Endodermal cell (in vitro differentiated cells): ENCODE measurements at regions not wholly inside any gene's neighbourhood (a gene's known extent, or its start where the extent isn't known, plus 50 kb on each side); places are given as distances from the start of the nearest gene placed in this dataset.
A peak's percentile ranks its signal among the peaks of the same experiment; 100 is the strongest.

Experiments
- DNase-seq: peaks from one replicate; pipeline ENCODE4 v3.0.0-alpha.2; 2017
- H3K27ac ChIP-seq: 2 replicates; pipeline ENCODE4 v1.5.1; 2013; ENCODE audit warnings: mild to moderate bottlenecking, low read depth, low read length, moderate library complexity
- H3K27me3 ChIP-seq: 2 replicates; pipeline ENCODE4 v1.6.1; 2013; ENCODE audit warnings: mild to moderate bottlenecking, low read length, moderate library complexity; ENCODE audit not compliant: insufficient read depth, control insufficient read depth, poor library complexity, severe bottlenecking
- H3K36me3 ChIP-seq: 2 replicates; pipeline ENCODE4 v1.7.0; 2013; ENCODE audit warnings: mild to moderate bottlenecking, low read length, moderate library complexity; ENCODE audit not compliant: control insufficient read depth, insufficient read depth
- H3K4me1 ChIP-seq: one replicate; pipeline ENCODE4 v1.7.0; 2013; ENCODE audit warnings: low read length; ENCODE audit not compliant: control insufficient read depth, insufficient read depth
- H3K4me3 ChIP-seq: 2 replicates; pipeline ENCODE4 v1.5.1; 2013; ENCODE audit warnings: mild to moderate bottlenecking, low read length, moderate library complexity
- H3K9ac ChIP-seq: 2 replicates; pipeline ENCODE4 v1.6.1; 2013; ENCODE audit warnings: mild to moderate bottlenecking, low read length, moderate library complexity; ENCODE audit not compliant: poor library complexity, severe bottlenecking; ENCODE audit errors: extremely low read depth
- H3K9me3 ChIP-seq: 2 replicates; pipeline ENCODE4 v1.6.1; 2013; ENCODE audit warnings: mild to moderate bottlenecking, low read length, moderate library complexity; ENCODE audit not compliant: control insufficient read depth
- H3K27ac Mint-ChIP-seq: 2 replicates; pipeline ENCODE4 v1.8.0; 2020; ENCODE audit warnings: mixed read lengths
- H3K27me3 Mint-ChIP-seq: 2 replicates; pipeline ENCODE4 v1.8.0; 2021; ENCODE audit warnings: mild to moderate bottlenecking, mixed read lengths; ENCODE audit not compliant: insufficient read depth
- H3K36me3 Mint-ChIP-seq: 2 replicates; pipeline ENCODE4 v1.8.0; 2020; ENCODE audit warnings: low read depth, mixed read lengths
- H3K4me1 Mint-ChIP-seq: 2 replicates; pipeline ENCODE4 v1.8.0; 2020; ENCODE audit warnings: mixed read lengths
- H3K4me3 Mint-ChIP-seq: 2 replicates; pipeline ENCODE4 v1.8.0; 2020; ENCODE audit warnings: mild to moderate bottlenecking, moderate library complexity, mixed read lengths
- H3K9me3 Mint-ChIP-seq: 2 replicates; pipeline ENCODE4 v1.8.0; 2020; ENCODE audit warnings: mild to moderate bottlenecking, mixed read lengths
- WGBS, 2 experiments: methylation state at CpG; one replicate each; pipeline versions ENCODE4 v1.1.5 to v1.1.7; 2013; ENCODE audit warnings: missing lambda C conversion rate in 2 of 2, mixed read lengths in 1 of 2; ENCODE audit not compliant: insufficient coverage in 1 of 2, insufficient read length in 1 of 2; 5-methylcytosine and 5-hydroxymethylcytosine counted together
- TF ChIP-seq, protein P1 (sequence below): fragments of 200-600 bp; sonication (generic); conservative IDR thresholded peaks from 2 replicates; pipeline ENCODE4 v1.5.0; 2021; ENCODE audit warnings: antibody characterized with exemption, mild to moderate bottlenecking

DNA sequence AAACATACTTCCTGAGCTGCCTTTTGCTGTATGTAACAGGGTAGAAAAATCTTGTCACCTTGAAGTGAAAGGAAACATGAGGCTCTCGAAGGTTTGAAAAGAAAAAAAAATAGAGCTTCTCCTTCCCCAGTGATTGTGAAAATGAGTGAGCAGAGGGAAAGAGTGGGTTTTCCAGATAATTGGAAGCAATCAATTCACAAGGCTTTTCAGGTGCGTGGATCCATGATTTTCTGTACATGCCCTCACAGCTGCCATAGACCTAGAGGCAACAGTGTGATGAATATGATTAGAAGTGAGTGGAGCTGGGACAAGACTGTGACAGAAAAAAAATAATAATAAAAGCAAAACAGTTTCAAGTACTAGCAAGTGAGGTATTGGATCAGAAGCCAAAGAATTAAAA, 1422.5 kb upstream of the CDH6 start:
- Mint-ChIP-seq H3K4me1 (no peaks in the 10 kb centered on the region), H3K36me3 (no peaks in the 10 kb centered on the region), H3K9me3 (no peaks in the 10 kb centered on the region), H3K4me3 (no peak overlapping the region), H3K27ac (no peak overlapping the region), H3K27me3 (peaks cover 2% of the 10 kb centered on the region)
- Histone ChIP-seq H3K27ac (no peak overlapping the region), H3K4me3 (no peak overlapping the region), H3K4me1 (no peaks in the 10 kb centered on the region), H3K27me3 (no peaks in the 10 kb centered on the region), H3K36me3 (no peaks in the 10 kb centered on the region), H3K9me3 (no peaks in the 10 kb centered on the region), H3K9ac (no peak overlapping the region)
- WGBS, 2 experiments = 91% methylated on average over 2 of the region's 2 CpGs; no CpG with 5 or more reads in 1 of the 2 experiments
- DNase-seq = no peak
- TF ChIP-seq, protein P1, sequence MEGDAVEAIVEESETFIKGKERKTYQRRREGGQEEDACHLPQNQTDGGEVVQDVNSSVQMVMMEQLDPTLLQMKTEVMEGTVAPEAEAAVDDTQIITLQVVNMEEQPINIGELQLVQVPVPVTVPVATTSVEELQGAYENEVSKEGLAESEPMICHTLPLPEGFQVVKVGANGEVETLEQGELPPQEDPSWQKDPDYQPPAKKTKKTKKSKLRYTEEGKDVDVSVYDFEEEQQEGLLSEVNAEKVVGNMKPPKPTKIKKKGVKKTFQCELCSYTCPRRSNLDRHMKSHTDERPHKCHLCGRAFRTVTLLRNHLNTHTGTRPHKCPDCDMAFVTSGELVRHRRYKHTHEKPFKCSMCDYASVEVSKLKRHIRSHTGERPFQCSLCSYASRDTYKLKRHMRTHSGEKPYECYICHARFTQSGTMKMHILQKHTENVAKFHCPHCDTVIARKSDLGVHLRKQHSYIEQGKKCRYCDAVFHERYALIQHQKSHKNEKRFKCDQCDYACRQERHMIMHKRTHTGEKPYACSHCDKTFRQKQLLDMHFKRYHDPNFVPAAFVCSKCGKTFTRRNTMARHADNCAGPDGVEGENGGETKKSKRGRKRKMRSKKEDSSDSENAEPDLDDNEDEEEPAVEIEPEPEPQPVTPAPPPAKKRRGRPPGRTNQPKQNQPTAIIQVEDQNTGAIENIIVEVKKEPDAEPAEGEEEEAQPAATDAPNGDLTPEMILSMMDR = no peak

DNA sequence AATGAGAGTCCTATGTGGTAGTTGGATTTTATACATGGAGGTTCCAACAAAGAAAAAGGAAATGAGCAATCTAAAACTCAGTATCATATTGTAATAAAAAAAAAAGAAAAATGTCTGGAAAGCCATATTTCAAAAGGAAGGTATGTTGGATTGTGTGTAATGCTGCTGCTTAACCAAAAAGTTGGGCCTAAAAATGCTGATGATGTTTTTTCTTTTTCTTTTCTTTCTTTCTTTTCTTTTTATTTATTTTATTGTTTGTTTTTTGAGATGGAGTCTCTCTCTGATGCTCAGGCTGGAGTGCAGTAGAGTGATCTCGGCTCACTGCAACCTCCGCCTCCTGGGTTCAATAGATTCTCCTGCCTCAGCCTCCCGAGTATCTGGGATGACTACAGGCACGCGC, 1424.0 kb upstream of the CDH6 start:
- no peak overlapping the region for H3K4me3 ChIP-seq
- no peak overlapping the region for H3K27ac ChIP-seq
- H3K27me3 Mint-ChIP-seq = peaks cover 4% of the 10 kb centered on the region
- no peak overlapping the region for H3K4me3 Mint-ChIP-seq
- 86 to 89% methylated on average over 3 to 5 of the region's 5 CpGs for WGBS, 2 experiments
- no peaks in the 10 kb centered on the region for H3K27me3 ChIP-seq
- no peak for DNase-seq
- TF ChIP-seq, protein P1 = no peak
- H3K9me3 Mint-ChIP-seq = no peaks in the 10 kb centered on the region
- no peak overlapping the region for H3K9ac ChIP-seq
- no peaks in the 10 kb centered on the region for H3K4me1 Mint-ChIP-seq
- no peak overlapping the region for H3K27ac Mint-ChIP-seq
- H3K36me3 Mint-ChIP-seq = no peaks in the 10 kb centered on the region
- H3K9me3 ChIP-seq = no peaks in the 10 kb centered on the region
- H3K4me1 ChIP-seq = no peaks in the 10 kb centered on the region
- H3K36me3 ChIP-seq = no peaks in the 10 kb centered on the region

DNA sequence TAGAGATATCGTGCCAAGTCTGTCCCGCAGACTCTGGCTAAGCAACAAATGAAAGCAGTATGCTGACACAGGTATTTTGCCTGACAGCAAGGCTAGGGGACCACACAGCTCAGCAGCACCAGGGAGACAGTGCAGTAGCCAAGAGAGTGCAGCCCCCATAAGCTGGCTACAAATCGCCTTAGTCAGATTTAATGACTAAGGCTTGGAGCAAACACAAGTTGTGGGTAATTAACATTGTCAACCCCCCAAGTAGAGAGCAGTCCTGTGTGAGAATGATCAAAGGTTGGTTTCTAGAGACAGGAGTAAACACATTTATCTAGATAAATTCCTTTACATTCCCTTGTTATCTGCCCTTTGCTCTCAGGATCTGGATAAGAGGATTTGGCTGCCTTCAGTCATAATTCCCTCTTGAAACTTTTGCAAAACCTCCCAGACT, 1434.5 kb upstream of the CDH6 start:
- Histone ChIP-seq H3K9me3 (peaks cover 6% of the 10 kb centered on the region), H3K4me3 (no peak overlapping the region), H3K9ac (no peak overlapping the region), H3K4me1 (peaks cover 6% of the 10 kb centered on the region), H3K27ac (no peak overlapping the region), H3K27me3 (no peaks in the 10 kb centered on the region), H3K36me3 (no peaks in the 10 kb centered on the region)
- Mint-ChIP-seq H3K27ac (peak overlapping the region; percentile 81), H3K4me1 (peaks cover 19% of the 10 kb centered on the region), H3K4me3 (peak overlapping the region; percentile 26), H3K27me3 (no peaks in the 10 kb centered on the region), H3K36me3 (no peaks in the 10 kb centered on the region), H3K9me3 (peaks cover 16% of the 10 kb centered on the region)
- TF ChIP-seq, protein P1 = no peak
- WGBS, 2 experiments = 53 to 57% methylated on average over 2 to 3 of the region's 3 CpGs
- peak; percentile 71 for DNase-seq
